EL (cell line): ENCODE measurements at regions not wholly inside any gene's neighbourhood (a gene's known extent, or its start where the extent isn't known, plus 50 kb on each side); places are given as distances from the start of the nearest gene placed in this dataset.
A peak's percentile ranks its signal among the peaks of the same experiment; 100 is the strongest.
"Not testable (repeated sequence)": the region's sequence is repeated elsewhere in the genome, so short reads cannot be mapped to it uniquely, and the experiment has no call there.

Experiments used
- DNase-seq: peaks from one replicate; pipeline ENCODE4 v3.0.0-alpha.2; 2016

GRCh38 chr1:201731592-201731991 lies 97.4 kb upstream of the IPO9 start:
- no peak for DNase-seq

GRCh38 chr1:201732351-201732750 lies 96.6 kb upstream of the IPO9 start:
- peak; percentile 57 for DNase-seq

GRCh38 chr1:201734221-201734620 lies 94.7 kb upstream of the IPO9 start:
- not testable (repeated sequence) for DNase-seq

DNA sequence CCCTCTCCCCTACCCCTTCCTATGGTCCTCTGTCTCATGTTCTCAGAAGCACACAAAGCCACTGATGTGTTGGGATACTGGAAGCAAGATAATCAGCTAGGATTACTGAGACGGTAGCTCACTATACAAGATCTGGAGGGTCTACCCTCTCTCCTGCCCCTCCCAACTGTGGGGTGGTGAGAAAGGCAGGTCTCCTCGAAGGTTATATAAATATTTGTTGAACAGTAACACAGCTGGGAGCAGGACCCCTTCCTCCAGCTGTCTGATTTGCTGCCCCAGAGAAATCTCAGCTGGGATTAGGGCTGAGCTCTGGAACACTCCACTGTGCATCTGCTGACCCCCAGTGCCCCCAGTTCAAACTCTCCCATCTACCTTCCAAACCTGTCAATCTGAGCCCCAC lies 94.2 kb upstream of the IPO9 start:
- DNase-seq, result no peak

- no peak for DNase-seq
Observed at GRCh38 chr1:201736707-201737320, 92.1 kb upstream of the IPO9 start.

DNA sequence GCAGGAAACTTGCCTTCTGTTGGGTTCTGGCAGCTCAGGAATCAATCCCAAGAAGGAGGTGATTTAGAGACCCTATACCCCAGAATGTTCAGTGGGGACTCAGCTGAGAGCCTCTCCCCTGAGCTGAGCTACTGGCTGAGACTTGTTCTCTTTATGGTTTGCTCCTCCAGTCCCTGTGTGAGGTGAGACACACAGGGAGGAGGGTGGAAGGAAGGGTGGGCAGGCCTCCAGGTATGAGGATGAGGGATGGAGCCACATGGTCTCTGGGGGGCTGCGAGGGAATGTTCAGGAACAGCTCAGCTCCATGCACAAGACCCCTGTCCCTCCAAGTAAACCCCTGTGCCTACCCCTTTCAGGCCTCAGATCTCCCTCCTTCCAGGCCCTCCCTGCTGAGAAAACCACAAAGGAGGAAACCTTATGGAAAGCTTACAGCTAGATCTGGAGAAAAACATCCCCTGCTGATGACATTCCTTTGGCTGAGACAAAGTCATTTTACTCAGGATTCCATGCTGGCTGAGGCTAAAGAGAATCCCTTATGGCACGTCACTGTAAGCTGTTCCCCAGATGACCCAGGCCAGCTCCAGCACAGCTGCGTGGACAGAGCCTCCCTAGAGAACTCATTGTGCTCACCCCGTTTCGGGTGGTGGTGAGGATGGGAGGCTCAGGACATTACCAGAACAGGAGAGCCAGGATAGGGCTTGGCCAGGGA lies 91.5 kb upstream of the IPO9 start:
- peak; percentile 78 for DNase-seq

GRCh38 chr1:201739080-201739479 lies 89.9 kb upstream of the IPO9 start:
- DNase-seq, result no peak

DNA sequence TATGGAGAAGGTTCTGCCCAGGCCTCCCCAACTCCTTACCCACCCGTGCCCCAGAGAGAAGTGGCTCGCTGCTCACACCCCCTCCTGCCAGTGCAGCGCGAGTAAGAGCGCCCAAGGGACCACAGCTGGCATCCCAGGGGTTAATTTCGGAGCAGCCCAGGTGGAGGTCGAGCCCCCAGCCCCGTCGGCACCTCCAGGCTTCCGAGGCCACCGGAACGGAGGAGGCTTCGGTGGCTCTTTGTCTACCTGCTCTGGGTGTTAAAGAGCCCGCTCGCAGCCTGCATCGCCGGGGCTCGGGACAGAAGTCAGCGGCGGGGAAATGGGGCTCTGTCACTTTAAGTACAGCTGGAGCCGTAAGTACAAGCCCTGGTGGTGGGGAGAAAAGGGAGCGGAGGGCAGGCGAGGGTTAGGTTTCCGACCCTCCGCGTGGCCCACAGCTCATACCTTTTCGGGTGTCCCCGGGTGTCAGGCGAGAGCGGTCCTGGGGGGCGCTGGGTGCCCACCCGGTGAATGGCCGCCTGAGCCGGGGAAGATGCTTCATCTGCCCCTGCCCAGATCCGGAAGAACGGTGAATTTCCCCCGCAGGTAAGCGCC lies 89.4 kb upstream of the IPO9 start:
- DNase-seq, result no peak

DNA sequence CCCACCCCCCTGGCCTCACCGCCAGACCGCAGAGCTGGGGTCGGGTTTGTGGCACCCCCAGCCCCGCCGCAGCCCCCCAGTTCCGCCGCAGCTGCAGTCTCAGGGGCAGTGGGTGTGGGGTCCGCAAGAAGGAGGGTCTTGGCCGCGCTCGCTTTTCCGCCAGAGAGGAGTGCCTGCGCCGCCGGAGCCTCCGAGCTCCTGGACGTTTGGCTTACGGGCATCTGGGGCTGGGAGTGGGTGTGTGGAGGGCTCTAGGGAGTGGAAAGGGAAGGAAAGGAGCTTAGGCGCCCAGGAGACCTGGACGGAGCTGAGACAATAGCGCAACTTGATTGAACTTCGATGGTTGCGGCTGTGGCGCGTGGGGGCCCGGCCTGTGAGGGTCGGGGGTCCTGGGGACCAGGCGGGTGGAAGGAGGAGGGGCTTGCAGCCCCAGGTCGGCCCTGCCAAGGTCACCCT lies 88.8 kb upstream of the IPO9 start:
- DNase-seq, result no peak

GRCh38 chr1:201740670-201741111 lies 88.3 kb upstream of the IPO9 start:
- DNase-seq, result no peak

- DNase-seq, result no peak
Observed at GRCh38 chr1:201741763-201742342, 87.1 kb upstream of the IPO9 start.

- peak; percentile 45 for DNase-seq
Observed at GRCh38 chr1:201742476-201742875, 86.5 kb upstream of the IPO9 start.

DNA sequence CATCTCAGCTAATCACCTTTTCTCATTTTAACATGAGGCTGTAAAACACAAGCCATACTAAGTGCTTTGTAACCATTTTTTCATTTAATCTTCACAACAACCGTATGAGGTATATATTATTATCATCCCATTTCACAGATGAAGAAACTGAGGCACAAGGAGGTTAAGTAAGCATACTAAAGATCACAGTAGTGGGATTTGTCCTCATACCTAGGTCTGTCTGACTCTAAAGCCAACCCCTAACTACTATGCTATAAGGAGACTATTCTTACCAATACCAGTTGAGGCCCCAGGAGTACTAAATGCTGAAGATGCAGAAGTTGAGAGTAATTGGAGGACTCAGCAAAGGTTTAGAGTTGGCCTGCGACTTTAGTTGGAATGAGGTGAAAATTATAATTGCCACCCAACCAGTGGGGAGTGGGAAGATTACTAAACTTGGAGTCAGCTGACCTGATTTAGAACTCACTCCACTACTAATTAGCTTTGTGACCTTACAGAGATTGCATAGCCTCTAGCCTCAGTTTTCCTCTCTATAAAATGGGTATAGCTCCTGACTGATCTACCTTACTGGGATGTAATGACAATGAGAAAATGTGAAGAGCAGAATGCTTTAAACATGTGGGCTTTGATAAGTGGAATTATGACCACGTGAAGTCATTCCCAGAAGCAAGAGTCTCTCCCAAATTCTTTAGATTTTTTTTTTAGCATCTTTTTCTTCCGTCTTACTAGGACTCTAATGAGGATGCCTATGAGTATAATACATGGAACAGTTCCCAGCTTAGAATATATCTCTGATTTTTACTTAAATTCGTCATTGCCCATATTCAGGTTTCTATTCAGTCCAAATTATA lies 85.8 kb upstream of the IPO9 start:
- DNase-seq, result no peak

- peak; percentile 69 for DNase-seq
Observed at GRCh38 chr1:201745023-201745422, 83.9 kb upstream of the IPO9 start.

DNA sequence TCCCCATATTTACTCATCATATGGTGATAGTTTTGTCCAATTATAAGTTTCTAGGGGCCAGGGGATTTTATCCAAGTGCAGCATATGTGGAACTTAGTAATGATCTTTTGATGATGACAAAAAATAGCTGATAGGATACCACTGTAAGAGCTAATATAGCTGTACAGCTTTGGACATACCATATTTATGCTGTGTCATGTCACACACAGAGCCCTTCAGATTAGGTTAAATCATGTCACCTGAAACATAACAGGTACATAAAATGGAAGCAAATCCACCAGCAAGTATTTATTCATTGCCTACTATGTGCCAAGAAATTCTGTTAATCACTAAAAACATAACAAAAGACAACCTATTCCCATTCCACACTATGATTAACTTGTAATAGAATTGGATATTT lies 82.8 kb upstream of the IPO9 start:
- DNase-seq, result no peak

DNA sequence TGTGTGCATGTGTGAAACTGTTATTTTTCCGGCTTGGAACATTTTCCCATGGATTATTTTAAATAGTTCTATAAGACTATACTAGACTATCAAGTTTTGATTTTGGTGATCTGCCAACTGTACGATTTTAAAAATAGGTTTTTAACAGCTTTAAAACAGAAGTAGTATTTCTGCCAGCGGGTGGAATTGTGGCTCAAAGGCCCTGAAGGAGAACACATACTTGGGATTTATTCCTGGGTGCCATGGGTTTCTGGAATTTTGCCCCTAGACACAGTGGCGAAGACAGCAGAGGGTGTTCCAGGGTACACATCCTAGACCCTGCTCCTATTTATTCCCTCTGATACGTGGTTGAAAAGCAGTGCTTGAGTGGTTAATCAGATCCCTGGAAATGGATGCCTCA lies 81.7 kb upstream of the IPO9 start:
- DNase-seq, result no peak

GRCh38 chr1:201748335-201748734 lies 80.6 kb upstream of the IPO9 start:
- peak; percentile 97 for DNase-seq

- DNase-seq, result no peak
Observed at GRCh38 chr1:201749059-201749690, 79.8 kb upstream of the IPO9 start.

- DNase-seq, result no peak
Observed at GRCh38 chr1:201750120-201750519, 78.8 kb upstream of the IPO9 start.

- DNase-seq, result peak; percentile 79
Observed at GRCh38 chr1:201750934-201751333, 78.0 kb upstream of the IPO9 start.

GRCh38 chr1:201751872-201752271 lies 77.1 kb upstream of the IPO9 start:
- peak; percentile 66 for DNase-seq

- no peak for DNase-seq
Observed at GRCh38 chr1:201752333-201752732, 76.6 kb upstream of the IPO9 start.
